Ishikawa (cell line): ENCODE measurements at regions not wholly inside any gene's neighbourhood (a gene's known extent, or its start where the extent isn't known, plus 50 kb on each side); places are given as distances from the start of the nearest gene placed in this dataset.

ENCODE experiments used
- CEBPB ChIP-seq: IDR thresholded peaks from 2 replicates; pipeline ENCODE4 v1.6.1; 2012
- CREB1 ChIP-seq: IDR thresholded peaks from 2 replicates; pipeline ENCODE4 v1.6.1; 2012; ENCODE audit warnings: low read depth
- EGR1 ChIP-seq: IDR thresholded peaks from 2 replicates; pipeline ENCODE4 v1.6.1; 2012
- EP300 ChIP-seq: IDR thresholded peaks from 2 replicates; pipeline ENCODE4 v1.6.1; 2012; ENCODE audit warnings: borderline replicate concordance
- FOXM1 ChIP-seq: IDR thresholded peaks from 2 replicates; pipeline ENCODE4 v1.6.1; 2012; ENCODE audit warnings: low read depth, borderline replicate concordance
- NFIC ChIP-seq: IDR thresholded peaks from 2 replicates; pipeline ENCODE4 v1.6.1; 2012
- RAD21 ChIP-seq: IDR thresholded peaks from 2 replicates; pipeline ENCODE4 v1.6.1; 2012; ENCODE audit warnings: low read depth
- TAF1 ChIP-seq: IDR thresholded peaks from 2 replicates; pipeline ENCODE4 v1.6.1; 2012; ENCODE audit warnings: low read depth, mild to moderate bottlenecking
- TCF12 ChIP-seq: IDR thresholded peaks from 2 replicates; pipeline ENCODE4 v1.6.1; 2012; ENCODE audit warnings: low read depth
- TEAD4 ChIP-seq: IDR thresholded peaks from 2 replicates; pipeline ENCODE4 v1.6.1; 2012
- YY1 ChIP-seq: IDR thresholded peaks from 2 replicates; pipeline ENCODE4 v1.6.1; 2012; ENCODE audit warnings: low read depth
- ZBTB7A ChIP-seq: IDR thresholded peaks from 2 replicates; pipeline ENCODE4 v1.6.1; 2012; ENCODE audit warnings: low read depth
- TF ChIP-seq, protein P1 (sequence below): IDR thresholded peaks from 2 replicates; pipeline ENCODE4 v1.6.1; 2012
- TF ChIP-seq, protein P2 (sequence below): IDR thresholded peaks from 2 replicates; pipeline ENCODE4 v1.6.1; 2012; ENCODE audit warnings: low read depth, mild to moderate bottlenecking
- TF ChIP-seq, protein P3 (sequence below): IDR thresholded peaks from 2 replicates; pipeline ENCODE4 v1.6.1; 2012

DNA sequence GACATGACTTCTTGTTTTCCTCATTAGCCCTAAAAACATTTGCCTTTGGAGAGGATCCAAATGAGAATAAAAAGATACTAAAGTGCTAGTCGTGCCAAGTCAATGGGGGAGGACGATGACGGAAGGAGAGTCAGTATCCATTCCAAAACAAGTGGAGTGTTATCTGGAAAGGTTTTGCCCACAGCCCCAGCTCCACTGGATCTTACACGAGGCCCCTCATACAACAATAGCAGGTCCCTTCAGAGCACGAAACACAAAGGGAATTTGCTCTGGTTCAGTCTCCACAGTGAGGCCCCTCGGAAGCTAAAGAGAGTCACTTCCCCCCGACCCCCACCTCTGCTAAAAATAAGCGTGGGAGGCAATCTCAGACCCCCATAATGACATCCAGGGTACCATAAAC is 496.9 kb upstream of the ZFHX3 start:
- no peak for TF ChIP-seq TAF1
- TF ChIP-seq, protein P1, sequence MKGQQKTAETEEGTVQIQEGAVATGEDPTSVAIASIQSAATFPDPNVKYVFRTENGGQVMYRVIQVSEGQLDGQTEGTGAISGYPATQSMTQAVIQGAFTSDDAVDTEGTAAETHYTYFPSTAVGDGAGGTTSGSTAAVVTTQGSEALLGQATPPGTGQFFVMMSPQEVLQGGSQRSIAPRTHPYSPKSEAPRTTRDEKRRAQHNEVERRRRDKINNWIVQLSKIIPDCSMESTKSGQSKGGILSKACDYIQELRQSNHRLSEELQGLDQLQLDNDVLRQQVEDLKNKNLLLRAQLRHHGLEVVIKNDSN = no peak
- no peak for TF ChIP-seq FOXM1
- TF ChIP-seq, protein P2, sequence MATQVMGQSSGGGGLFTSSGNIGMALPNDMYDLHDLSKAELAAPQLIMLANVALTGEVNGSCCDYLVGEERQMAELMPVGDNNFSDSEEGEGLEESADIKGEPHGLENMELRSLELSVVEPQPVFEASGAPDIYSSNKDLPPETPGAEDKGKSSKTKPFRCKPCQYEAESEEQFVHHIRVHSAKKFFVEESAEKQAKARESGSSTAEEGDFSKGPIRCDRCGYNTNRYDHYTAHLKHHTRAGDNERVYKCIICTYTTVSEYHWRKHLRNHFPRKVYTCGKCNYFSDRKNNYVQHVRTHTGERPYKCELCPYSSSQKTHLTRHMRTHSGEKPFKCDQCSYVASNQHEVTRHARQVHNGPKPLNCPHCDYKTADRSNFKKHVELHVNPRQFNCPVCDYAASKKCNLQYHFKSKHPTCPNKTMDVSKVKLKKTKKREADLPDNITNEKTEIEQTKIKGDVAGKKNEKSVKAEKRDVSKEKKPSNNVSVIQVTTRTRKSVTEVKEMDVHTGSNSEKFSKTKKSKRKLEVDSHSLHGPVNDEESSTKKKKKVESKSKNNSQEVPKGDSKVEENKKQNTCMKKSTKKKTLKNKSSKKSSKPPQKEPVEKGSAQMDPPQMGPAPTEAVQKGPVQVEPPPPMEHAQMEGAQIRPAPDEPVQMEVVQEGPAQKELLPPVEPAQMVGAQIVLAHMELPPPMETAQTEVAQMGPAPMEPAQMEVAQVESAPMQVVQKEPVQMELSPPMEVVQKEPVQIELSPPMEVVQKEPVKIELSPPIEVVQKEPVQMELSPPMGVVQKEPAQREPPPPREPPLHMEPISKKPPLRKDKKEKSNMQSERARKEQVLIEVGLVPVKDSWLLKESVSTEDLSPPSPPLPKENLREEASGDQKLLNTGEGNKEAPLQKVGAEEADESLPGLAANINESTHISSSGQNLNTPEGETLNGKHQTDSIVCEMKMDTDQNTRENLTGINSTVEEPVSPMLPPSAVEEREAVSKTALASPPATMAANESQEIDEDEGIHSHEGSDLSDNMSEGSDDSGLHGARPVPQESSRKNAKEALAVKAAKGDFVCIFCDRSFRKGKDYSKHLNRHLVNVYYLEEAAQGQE = no peak
- TF ChIP-seq CEBPB = no peak
- TF ChIP-seq CREB1 = no peak
- TF ChIP-seq RAD21 = no peak
- TF ChIP-seq EGR1 = no peak
- TF ChIP-seq YY1 = no peak
- TF ChIP-seq ZBTB7A = no peak
- TF ChIP-seq, protein P3, sequence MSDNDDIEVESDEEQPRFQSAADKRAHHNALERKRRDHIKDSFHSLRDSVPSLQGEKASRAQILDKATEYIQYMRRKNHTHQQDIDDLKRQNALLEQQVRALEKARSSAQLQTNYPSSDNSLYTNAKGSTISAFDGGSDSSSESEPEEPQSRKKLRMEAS = no peak
- TF ChIP-seq EP300 = no peak
- no peak for TF ChIP-seq TEAD4
- no peak for TF ChIP-seq NFIC
- TF ChIP-seq TCF12 = no peak

DNA sequence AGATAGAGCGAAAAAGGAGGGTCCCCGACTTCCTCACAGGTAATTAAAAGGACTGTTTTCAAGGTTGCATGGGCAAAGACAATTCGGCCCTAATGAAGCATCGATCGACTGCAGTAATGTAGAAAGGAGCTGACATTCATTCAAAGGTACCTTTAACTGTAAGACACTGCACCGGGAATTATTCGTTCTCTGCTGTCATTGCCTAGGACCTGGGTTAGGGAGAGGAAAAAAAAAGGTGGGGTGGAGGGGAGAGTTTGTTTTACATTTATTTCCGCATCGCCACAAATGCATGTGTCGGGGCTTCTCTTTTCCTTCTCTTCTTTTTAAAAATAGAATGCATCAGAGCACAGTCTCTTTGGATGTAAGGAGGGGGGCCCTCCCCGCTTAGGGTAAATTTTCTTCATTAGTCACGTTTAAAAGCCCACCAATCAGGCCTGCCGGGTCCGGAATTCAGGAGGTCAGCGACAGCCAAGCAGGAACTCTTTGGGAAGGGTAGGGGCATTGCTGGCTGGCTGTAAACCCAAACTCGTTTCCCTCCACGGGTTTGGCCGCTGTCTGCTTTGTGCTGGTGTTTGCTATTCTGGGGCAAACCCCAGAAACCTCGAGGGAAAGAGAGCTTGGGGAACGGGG is 496.2 kb upstream of the ZFHX3 start:
- TF ChIP-seq RAD21 (no peak), NFIC (no peak), YY1 (no peak), CEBPB (no peak), CREB1 (no peak), EGR1 (no peak)
- TF ChIP-seq, protein P3 = no peak
- TF ChIP-seq, protein P1 = no peak

DNA sequence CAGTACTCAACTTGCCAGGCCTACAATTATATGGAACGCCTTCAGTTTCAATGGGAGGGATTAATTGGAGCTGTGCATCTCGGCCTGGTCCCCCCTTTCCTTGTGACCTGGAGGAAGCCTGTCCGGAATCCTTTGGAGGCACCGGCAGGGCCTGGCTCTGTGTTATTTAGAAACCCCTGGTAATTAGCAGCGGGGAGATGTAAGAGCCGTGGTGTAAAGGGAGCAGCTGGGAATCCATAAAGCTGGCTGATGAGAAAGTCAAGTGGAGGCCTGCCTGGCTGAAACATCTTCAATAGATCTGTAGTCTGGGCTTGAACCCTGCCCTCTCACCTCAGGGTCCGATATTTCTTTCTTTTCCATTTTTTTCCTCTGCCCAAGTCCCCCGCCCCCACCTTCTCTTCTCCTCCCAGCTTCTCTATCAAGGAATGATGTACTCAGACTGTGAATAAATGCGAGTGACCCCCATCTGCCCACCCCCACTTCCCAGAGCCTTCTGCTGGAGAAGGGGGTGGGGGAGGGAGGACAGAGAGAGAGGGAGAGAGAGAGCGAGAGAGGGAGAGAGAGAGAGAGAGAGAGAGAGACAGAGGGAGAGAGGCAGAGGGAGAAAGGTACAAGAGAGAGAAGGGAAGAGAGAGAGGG is 495.5 kb upstream of the ZFHX3 start:
- TF ChIP-seq, protein P1 = no peak
- TF ChIP-seq EP300 (no peak), EGR1 (no peak), TCF12 (no peak), FOXM1 (no peak), NFIC (no peak), CEBPB (no peak), RAD21 (no peak), YY1 (no peak), TEAD4 (no peak), TAF1 (no peak), ZBTB7A (no peak), CREB1 (no peak)
- TF ChIP-seq, protein P2 = no peak

DNA sequence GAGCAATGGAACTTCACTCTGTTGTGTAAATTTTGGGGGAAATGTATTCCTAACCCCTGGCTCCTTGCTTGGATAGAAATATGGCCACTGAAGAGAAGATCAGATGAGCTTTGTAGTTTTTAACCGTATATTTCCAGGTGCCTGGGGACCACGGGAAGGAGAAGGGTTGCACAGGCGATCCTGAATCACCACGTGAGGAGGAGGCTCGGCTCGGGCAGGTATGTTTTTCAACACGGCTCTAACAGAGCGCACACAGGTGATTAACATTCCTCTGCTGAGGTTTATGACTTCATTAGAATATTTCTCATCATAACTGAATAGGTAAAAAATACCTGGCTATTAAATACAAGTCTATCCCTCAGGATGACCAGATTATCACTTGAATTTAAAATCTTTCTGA is 495.0 kb upstream of the ZFHX3 start:
- TF ChIP-seq TCF12 (no peak), RAD21 (no peak), TEAD4 (no peak)

DNA sequence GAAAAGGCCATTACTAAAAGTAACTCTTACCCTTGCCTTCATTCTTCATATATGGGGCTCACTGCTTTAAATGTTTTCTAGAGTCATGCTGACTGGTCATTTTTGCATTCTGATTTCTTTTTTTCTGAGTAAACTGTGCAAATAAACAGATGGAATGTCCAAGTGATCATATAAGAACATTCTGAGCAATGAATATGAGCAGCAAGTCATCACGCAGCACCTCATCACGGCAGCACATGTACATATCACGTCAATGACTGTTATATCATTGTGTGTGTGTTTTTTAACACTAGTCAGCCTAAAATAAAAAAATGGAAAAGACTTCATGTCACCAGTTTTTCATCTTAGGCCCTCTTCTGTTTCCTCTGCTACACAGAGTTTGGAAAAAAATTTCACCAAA is 490.0 kb upstream of the ZFHX3 start:
- TF ChIP-seq, protein P3 = no peak
- TF ChIP-seq CEBPB (no peak), FOXM1 (no peak), NFIC (no peak), TEAD4 (no peak), ZBTB7A (no peak), CREB1 (no peak), EP300 (no peak), RAD21 (no peak), EGR1 (no peak), TCF12 (no peak), TAF1 (no peak), YY1 (no peak)
- TF ChIP-seq, protein P1 = no peak
- TF ChIP-seq, protein P2 = no peak
